Parathyroid adenoma (tissue), 2 donors: ENCODE measurements at regions not wholly inside any gene's neighbourhood (a gene's known extent, or its start where the extent isn't known, plus 50 kb on each side); places are given as distances from the start of the nearest gene placed in this dataset.

Experiments used
- H2AFZ ChIP-seq: fragments of 300-600 bp; sonication (generic); one replicate; pipeline ENCODE4 v1.7.0; 2017; ENCODE audit warnings: antibody characterized with exemption, mild to moderate bottlenecking
- H3K27ac ChIP-seq: fragments of 300-600 bp; sonication (generic); one replicate; pipeline ENCODE4 v1.7.0; 2017
- H3K27me3 ChIP-seq: fragments of 300-600 bp; sonication (generic); one replicate; pipeline ENCODE4 v1.7.0; 2017; ENCODE audit warnings: low read length; ENCODE audit not compliant: control insufficient read depth, insufficient read depth
- H3K36me3 ChIP-seq: fragments of 300-600 bp; sonication (generic); one replicate; pipeline ENCODE4 v1.7.0; 2017; ENCODE audit warnings: low read length; ENCODE audit not compliant: control insufficient read depth, insufficient read depth
- H3K4me1 ChIP-seq: fragments of 300-600 bp; sonication (generic); one replicate; pipeline ENCODE4 v1.7.0; 2017; ENCODE audit warnings: control low read depth
- H3K4me2 ChIP-seq: fragments of 300-600 bp; sonication (generic); one replicate; pipeline ENCODE4 v1.7.0; 2017; ENCODE audit warnings: low read length
- H3K4me3 ChIP-seq: fragments of 300-600 bp; sonication (generic); one replicate; pipeline ENCODE4 v1.7.0; 2017; ENCODE audit warnings: low read depth, low read length
- H3K79me2 ChIP-seq: fragments of 300-600 bp; sonication (generic); one replicate; pipeline ENCODE4 v1.7.0; 2017; ENCODE audit warnings: control low read depth
- H3K9ac ChIP-seq: fragments of 300-600 bp; sonication (generic); one replicate; pipeline ENCODE4 v1.7.0; 2017; ENCODE audit warnings: mild to moderate bottlenecking
- H3K9me3 ChIP-seq: fragments of 300-600 bp; sonication (generic); one replicate; pipeline ENCODE4 v1.7.0; 2017; ENCODE audit warnings: low read length; ENCODE audit not compliant: control insufficient read depth
- CTCF ChIP-seq: fragments of 300-600 bp; sonication (generic); IDR thresholded peaks from one replicate; pipeline ENCODE4 v1.7.0; 2017; ENCODE audit warnings: antibody characterized with exemption, mild to moderate bottlenecking
- donor health status: primary hyperparathyroidism.

- Histone ChIP-seq H3K4me2 (no peak overlapping the region), H3K9ac (no peak overlapping the region), H3K79me2 (no peaks in the 10 kb centered on the region), H3K9me3 (no peaks in the 10 kb centered on the region), H3K4me1 (no peaks in the 10 kb centered on the region), H3K27ac (no peak overlapping the region), H3K4me3 (no peak overlapping the region), H3K27me3 (no peaks in the 10 kb centered on the region), H3K36me3 (no peaks in the 10 kb centered on the region), H2AFZ (no peak overlapping the region)
- TF ChIP-seq CTCF, result no peak
These were observed 87.3 kb upstream of the CACUL1 start for GRCh38 chr10:118841881-118842605.

GRCh38 chr10:118842843-118843624 is 88.3 kb upstream of the CACUL1 start:
- Histone ChIP-seq H3K27ac (no peak overlapping the region), H3K4me1 (no peaks in the 10 kb centered on the region), H3K4me3 (no peak overlapping the region), H3K9me3 (no peaks in the 10 kb centered on the region), H3K79me2 (no peaks in the 10 kb centered on the region), H2AFZ (no peak overlapping the region), H3K9ac (no peak overlapping the region), H3K27me3 (no peaks in the 10 kb centered on the region), H3K4me2 (no peak overlapping the region), H3K36me3 (no peaks in the 10 kb centered on the region)
- TF ChIP-seq CTCF, result no peak

DNA sequence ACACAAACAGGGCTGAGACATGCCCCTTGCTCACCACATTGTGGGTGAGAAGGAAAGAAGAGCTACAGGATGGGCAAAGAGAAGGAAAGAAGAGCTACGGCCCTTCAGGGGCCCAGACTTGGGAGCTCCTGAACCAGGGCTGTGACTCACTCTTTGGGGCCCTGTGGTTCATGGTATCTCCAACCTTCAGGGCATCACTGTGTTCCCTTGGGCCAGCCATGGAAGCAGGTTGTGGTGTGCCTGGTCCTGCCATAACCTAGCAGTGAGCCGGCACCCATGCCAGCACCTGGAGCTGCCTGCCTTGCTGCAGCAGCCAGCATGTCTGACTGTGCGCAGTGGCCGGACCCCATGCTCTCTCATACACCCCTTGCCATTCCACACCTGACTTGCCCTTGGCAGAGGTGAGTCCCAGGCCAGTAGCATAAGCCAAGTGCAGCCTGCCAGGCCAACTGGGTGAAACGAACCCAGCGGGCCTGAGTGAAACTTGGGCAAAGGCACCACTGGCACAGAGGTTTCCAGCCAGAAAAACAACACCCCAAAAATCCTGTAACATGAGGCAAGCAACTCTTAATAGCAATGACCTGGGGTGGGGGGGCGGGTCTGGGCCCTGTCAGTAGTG is 89.0 kb upstream of the CACUL1 start:
- Histone ChIP-seq H3K4me1 (no peaks in the 10 kb centered on the region), H3K27ac (no peak overlapping the region), H3K9me3 (no peaks in the 10 kb centered on the region), H2AFZ (no peak overlapping the region), H3K4me3 (no peak overlapping the region), H3K27me3 (no peaks in the 10 kb centered on the region), H3K4me2 (no peak overlapping the region), H3K79me2 (no peaks in the 10 kb centered on the region), H3K9ac (no peak overlapping the region), H3K36me3 (no peaks in the 10 kb centered on the region)
- TF ChIP-seq CTCF, result no peak

- Histone ChIP-seq H3K27ac (no peak overlapping the region), H2AFZ (no peak overlapping the region), H3K9ac (no peak overlapping the region), H3K4me3 (no peak overlapping the region), H3K4me1 (no peaks in the 10 kb centered on the region), H3K79me2 (no peaks in the 10 kb centered on the region), H3K36me3 (no peaks in the 10 kb centered on the region), H3K9me3 (no peaks in the 10 kb centered on the region), H3K4me2 (no peak overlapping the region), H3K27me3 (no peaks in the 10 kb centered on the region)
- no peak for TF ChIP-seq CTCF
These were observed 90.2 kb upstream of the CACUL1 start for GRCh38 chr10:118844731-118845521.
